Esophagus squamous epithelium (tissue), 4 donors: ENCODE measurements at regions not wholly inside any gene's neighbourhood (a gene's known extent, or its start where the extent isn't known, plus 50 kb on each side); places are given as distances from the start of the nearest gene placed in this dataset.

ENCODE experiments used
- POLR2A ChIP-seq, 4 donors: fragments of 450-650 bp; IDR thresholded peaks; one replicate each; pipeline ENCODE4 v1.6.1; 2017; ENCODE audit warnings: antibody characterized with exemption in 4 of 4, mild to moderate bottlenecking in 4 of 4, moderate library complexity in 3 of 4
- TF ChIP-seq, protein P1 (sequence below), 6 experiments: fragments of 450-650 bp in 4 of 6; fragments of 200-600 bp in 2 of 6; sonication (generic) in 2 of 6; IDR thresholded peaks; one replicate each; pipeline ENCODE4 v1.5.1; 2016 to 2019; ENCODE audit warnings: antibody characterized with exemption in 6 of 6, mild to moderate bottlenecking in 4 of 6, moderate library complexity in 4 of 6

DNA sequence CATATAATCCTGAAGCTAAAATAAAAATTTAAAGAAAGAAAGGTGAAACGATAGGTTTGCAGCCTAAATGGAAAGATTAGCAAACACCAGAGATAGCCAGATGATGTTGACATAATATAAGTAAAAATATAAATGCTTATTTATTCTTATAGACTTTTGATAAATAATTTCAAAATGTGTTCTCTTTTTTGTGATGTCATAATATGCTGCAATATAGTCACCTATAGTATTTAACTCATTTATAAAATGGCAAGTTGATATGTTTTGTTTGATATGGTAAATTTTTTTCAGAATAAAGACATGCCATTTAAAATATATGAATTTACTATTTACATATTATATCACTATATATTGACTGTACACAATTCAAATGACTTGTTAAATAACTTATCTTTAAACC lies 813.4 kb downstream of the LRFN5 start:
- TF ChIP-seq, protein P1, sequence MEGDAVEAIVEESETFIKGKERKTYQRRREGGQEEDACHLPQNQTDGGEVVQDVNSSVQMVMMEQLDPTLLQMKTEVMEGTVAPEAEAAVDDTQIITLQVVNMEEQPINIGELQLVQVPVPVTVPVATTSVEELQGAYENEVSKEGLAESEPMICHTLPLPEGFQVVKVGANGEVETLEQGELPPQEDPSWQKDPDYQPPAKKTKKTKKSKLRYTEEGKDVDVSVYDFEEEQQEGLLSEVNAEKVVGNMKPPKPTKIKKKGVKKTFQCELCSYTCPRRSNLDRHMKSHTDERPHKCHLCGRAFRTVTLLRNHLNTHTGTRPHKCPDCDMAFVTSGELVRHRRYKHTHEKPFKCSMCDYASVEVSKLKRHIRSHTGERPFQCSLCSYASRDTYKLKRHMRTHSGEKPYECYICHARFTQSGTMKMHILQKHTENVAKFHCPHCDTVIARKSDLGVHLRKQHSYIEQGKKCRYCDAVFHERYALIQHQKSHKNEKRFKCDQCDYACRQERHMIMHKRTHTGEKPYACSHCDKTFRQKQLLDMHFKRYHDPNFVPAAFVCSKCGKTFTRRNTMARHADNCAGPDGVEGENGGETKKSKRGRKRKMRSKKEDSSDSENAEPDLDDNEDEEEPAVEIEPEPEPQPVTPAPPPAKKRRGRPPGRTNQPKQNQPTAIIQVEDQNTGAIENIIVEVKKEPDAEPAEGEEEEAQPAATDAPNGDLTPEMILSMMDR (IDR thresholded peaks at IDR 0.05) = no peak
- no peak for TF ChIP-seq POLR2A (IDR thresholded peaks at IDR 0.05)
